Kidney glomerular epithelial cell (primary cell): ENCODE measurements at regions not wholly inside any gene's neighbourhood (a gene's known extent, or its start where the extent isn't known, plus 50 kb on each side); places are given as distances from the start of the nearest gene placed in this dataset.

ENCODE experiments used
- DNase-seq: peaks from one replicate; lab custom pipeline; 2025; lab: John Stamatoyannopoulos, UW

GRCh38 chr18:4638680-4639079 is 183.6 kb upstream of the DLGAP1 start:
- DNase-seq, result no peak

GRCh38 chr18:4637876-4638275 is 182.8 kb upstream of the DLGAP1 start:
- no peak for DNase-seq

- DNase-seq, result no peak
Measured at GRCh38 chr18:4636967-4637366, 181.9 kb upstream of the DLGAP1 start.

- DNase-seq, result no peak
Measured at GRCh38 chr18:4631239-4631638, 176.1 kb upstream of the DLGAP1 start.

GRCh38 chr18:4605212-4605611 is 150.1 kb upstream of the DLGAP1 start:
- no peak for DNase-seq

GRCh38 chr18:4603955-4604354 is 148.8 kb upstream of the DLGAP1 start:
- DNase-seq, result no peak

- no peak for DNase-seq
Measured at GRCh38 chr18:4599312-4599711, 144.2 kb upstream of the DLGAP1 start.

GRCh38 chr18:4597301-4597700 is 142.2 kb upstream of the DLGAP1 start:
- no peak for DNase-seq

GRCh38 chr18:4593895-4594294 is 138.8 kb upstream of the DLGAP1 start:
- DNase-seq, result no peak

- no peak for DNase-seq
Measured at GRCh38 chr18:4593459-4593858, 138.4 kb upstream of the DLGAP1 start.

GRCh38 chr18:4589056-4589800 is 134.1 kb upstream of the DLGAP1 start:
- DNase-seq, result no peak

GRCh38 chr18:4587204-4587603 is 132.1 kb upstream of the DLGAP1 start:
- DNase-seq, result no peak

- no peak for DNase-seq
Measured at GRCh38 chr18:4586731-4587130, 131.6 kb upstream of the DLGAP1 start.

- DNase-seq, result no peak
Measured at GRCh38 chr18:4582431-4583335, 127.6 kb upstream of the DLGAP1 start.

- DNase-seq, result no peak
Measured at GRCh38 chr18:4581966-4582365, 126.9 kb upstream of the DLGAP1 start.

- no peak for DNase-seq
Measured at GRCh38 chr18:4578449-4578848, 123.3 kb upstream of the DLGAP1 start.

- no peak for DNase-seq
Measured at GRCh38 chr18:4573735-4574134, 118.6 kb upstream of the DLGAP1 start.

- no peak for DNase-seq
Measured at GRCh38 chr18:4557502-4557901, 102.4 kb upstream of the DLGAP1 start.

GRCh38 chr18:4551001-4551360 is 95.9 kb upstream of the DLGAP1 start:
- no peak for DNase-seq

- DNase-seq, result no peak
Measured at GRCh38 chr18:4549164-4549872, 94.2 kb upstream of the DLGAP1 start.

- no peak for DNase-seq
Measured at GRCh38 chr18:4547126-4547525, 92.0 kb upstream of the DLGAP1 start.

GRCh38 chr18:4544142-4544541 is 89.0 kb upstream of the DLGAP1 start:
- no peak for DNase-seq

GRCh38 chr18:4543711-4544110 is 88.6 kb upstream of the DLGAP1 start:
- no peak for DNase-seq
